Glutamatergic neuron (in vitro differentiated cells): ENCODE measurements at regions not wholly inside any gene's neighbourhood (a gene's known extent, or its start where the extent isn't known, plus 50 kb on each side); places are given as distances from the start of the nearest gene placed in this dataset.
A peak's percentile ranks its signal among the peaks of the same experiment; 100 is the strongest.
"Not testable (repeated sequence)": the region's sequence is repeated elsewhere in the genome, so short reads cannot be mapped to it uniquely, and the experiment has no call there.

Source experiments
- DNase-seq: peaks from one replicate; pipeline ENCODE4 v3.0.0; 2022
- H3K27ac Mint-ChIP-seq: one replicate; pipeline ENCODE4 v1.8.0; 2020; ENCODE audit warnings: mild to moderate bottlenecking, mixed read lengths, inconsistent platforms; ENCODE audit not compliant: unreplicated experiment
- H3K27me3 Mint-ChIP-seq: one replicate; pipeline ENCODE4 v1.8.0; 2020; ENCODE audit warnings: mild to moderate bottlenecking, moderate library complexity, mixed read lengths, inconsistent platforms; ENCODE audit not compliant: unreplicated experiment
- H3K36me3 Mint-ChIP-seq: one replicate; pipeline ENCODE4 v1.8.0; 2020; ENCODE audit warnings: mild to moderate bottlenecking, mixed read lengths, inconsistent platforms; ENCODE audit not compliant: unreplicated experiment
- H3K4me1 Mint-ChIP-seq: one replicate; pipeline ENCODE4 v1.8.0; 2020; ENCODE audit warnings: mild to moderate bottlenecking, low read depth, mixed read lengths, inconsistent platforms; ENCODE audit not compliant: unreplicated experiment
- H3K4me3 Mint-ChIP-seq: one replicate; pipeline ENCODE4 v1.8.0; 2020; ENCODE audit warnings: mild to moderate bottlenecking, mixed read lengths, inconsistent platforms; ENCODE audit not compliant: unreplicated experiment
- H3K9me3 Mint-ChIP-seq: one replicate; pipeline ENCODE4 v1.8.0; 2020; ENCODE audit warnings: mild to moderate bottlenecking, moderate library complexity, mixed read lengths, inconsistent platforms; ENCODE audit not compliant: unreplicated experiment
- CTCF ChIP-seq: fragments of 200-600 bp; sonication (generic); IDR thresholded peaks from one replicate; pipeline ENCODE4 v1.5.0; 2021; ENCODE audit not compliant: partially characterized antibody, unreplicated experiment

GRCh38 chr12:131408484-131408883, 302.4 kb upstream of the SFSWAP start:
- H3K4me3 Mint-ChIP-seq, result no peak overlapping the region
- TF ChIP-seq CTCF, result no peak
- no peaks in the 10 kb centered on the region for H3K36me3 Mint-ChIP-seq
- H3K4me1 Mint-ChIP-seq, result peaks cover 8% of the 10 kb centered on the region
- H3K9me3 Mint-ChIP-seq, result peaks cover 3% of the 10 kb centered on the region
- H3K27ac Mint-ChIP-seq, result no peak overlapping the region
- no peak for DNase-seq
- peaks cover 9% of the 10 kb centered on the region for H3K27me3 Mint-ChIP-seq

DNA sequence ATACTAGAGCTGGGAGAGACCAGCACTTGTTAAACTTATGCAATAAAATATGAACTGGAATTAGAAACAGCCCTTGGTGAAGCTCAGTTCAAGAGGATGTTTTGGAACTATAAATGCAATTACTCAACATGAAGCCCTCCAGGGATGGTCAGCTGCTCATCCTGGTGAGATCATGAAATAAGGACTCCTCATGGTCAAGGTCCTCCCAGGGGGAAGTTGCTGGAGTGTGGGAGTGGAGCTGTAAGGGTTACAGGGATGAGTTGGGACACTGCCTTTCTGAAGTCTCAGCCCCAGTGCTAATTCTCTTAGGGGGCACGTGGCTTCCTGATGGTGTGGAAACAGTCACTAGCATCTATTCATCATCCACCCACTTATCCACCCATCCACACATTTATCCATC, 301.7 kb upstream of the SFSWAP start:
- Mint-ChIP-seq H3K27ac (peak overlapping the region; percentile 31), H3K9me3 (peaks cover 3% of the 10 kb centered on the region), H3K36me3 (no peaks in the 10 kb centered on the region), H3K4me1 (peaks cover 8% of the 10 kb centered on the region), H3K27me3 (peaks cover 9% of the 10 kb centered on the region), H3K4me3 (no peak overlapping the region)
- no peak for TF ChIP-seq CTCF
- no peak for DNase-seq

DNA sequence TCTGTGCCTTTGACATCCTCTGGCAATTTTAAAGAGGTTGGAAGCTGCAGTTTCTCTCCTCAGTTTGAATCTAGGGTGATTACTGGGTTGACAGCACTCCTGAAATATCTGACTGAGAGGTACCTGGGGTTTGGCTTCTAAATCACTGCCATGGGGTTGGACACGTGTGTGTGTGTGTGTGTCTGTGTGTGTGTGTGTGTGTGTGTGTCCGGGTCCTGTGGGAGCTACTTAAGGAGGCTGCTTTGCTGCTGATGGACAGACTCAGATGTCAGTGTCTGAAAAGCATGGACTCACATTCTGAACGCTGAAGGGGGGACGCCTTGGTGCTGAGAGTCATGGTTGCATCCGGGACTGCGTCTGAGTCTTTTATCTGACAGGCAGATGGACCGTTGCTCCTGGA, 299.1 kb upstream of the SFSWAP start:
- not testable (repeated sequence) for H3K27me3 Mint-ChIP-seq, DNase-seq, H3K36me3 Mint-ChIP-seq, H3K4me1 Mint-ChIP-seq, H3K9me3 Mint-ChIP-seq
- Mint-ChIP-seq H3K4me3 (peak overlapping the region; percentile 8), H3K27ac (peak overlapping the region; percentile 34)

DNA sequence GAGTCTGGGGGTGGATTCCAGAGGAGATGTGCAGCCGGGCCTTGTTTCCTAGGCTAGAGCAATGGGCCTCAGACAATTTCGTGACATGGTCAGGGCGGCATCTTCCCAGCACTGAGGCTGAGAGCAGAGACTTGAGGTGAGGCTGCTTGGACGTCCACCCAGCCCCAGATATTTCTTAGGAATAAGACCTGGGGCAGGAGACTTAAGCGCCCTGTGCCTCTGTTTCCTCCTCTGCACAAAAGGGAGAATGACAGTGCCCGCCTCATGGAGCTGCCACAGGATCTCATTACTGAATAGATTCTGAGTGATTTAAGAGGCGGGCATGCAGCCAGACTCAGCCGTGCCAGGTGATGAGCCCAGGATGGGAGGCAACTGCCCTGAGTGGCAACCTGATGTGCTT, 297.9 kb upstream of the SFSWAP start:
- peaks cover 4% of the 10 kb centered on the region for H3K9me3 Mint-ChIP-seq
- peaks cover 5% of the 10 kb centered on the region for H3K36me3 Mint-ChIP-seq
- peaks cover 6% of the 10 kb centered on the region for H3K27me3 Mint-ChIP-seq
- TF ChIP-seq CTCF, result no peak
- H3K4me3 Mint-ChIP-seq, result no peak overlapping the region
- no peak overlapping the region for H3K27ac Mint-ChIP-seq
- no peak for DNase-seq
- peaks cover 8% of the 10 kb centered on the region for H3K4me1 Mint-ChIP-seq

DNA sequence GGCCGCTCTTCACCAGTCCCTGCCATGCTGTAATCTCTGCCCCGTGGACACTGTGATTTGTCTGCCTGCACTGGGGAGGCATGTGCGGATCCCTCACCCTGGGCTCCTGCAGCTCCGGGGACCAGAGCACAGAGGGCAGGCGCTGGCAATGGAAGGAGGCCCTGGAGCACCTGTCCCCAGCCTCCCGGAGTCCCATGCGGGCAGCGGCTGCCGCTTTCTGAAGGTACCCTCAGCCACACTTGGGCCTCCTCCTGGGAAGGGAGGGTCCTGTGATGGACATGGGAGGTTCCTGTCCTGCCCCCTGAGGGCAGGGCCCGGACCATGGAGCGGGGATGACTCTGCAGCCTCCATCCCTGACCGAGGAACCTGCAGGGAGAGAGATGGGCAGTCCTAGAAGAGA, 297.4 kb upstream of the SFSWAP start:
- H3K4me3 Mint-ChIP-seq, result no peak overlapping the region
- peaks cover 6% of the 10 kb centered on the region for H3K27me3 Mint-ChIP-seq
- peaks cover 9% of the 10 kb centered on the region for H3K36me3 Mint-ChIP-seq
- H3K4me1 Mint-ChIP-seq, result peaks cover 8% of the 10 kb centered on the region
- H3K27ac Mint-ChIP-seq, result no peak overlapping the region
- H3K9me3 Mint-ChIP-seq, result peaks cover 4% of the 10 kb centered on the region
- TF ChIP-seq CTCF, result no peak
- no peak for DNase-seq

DNA sequence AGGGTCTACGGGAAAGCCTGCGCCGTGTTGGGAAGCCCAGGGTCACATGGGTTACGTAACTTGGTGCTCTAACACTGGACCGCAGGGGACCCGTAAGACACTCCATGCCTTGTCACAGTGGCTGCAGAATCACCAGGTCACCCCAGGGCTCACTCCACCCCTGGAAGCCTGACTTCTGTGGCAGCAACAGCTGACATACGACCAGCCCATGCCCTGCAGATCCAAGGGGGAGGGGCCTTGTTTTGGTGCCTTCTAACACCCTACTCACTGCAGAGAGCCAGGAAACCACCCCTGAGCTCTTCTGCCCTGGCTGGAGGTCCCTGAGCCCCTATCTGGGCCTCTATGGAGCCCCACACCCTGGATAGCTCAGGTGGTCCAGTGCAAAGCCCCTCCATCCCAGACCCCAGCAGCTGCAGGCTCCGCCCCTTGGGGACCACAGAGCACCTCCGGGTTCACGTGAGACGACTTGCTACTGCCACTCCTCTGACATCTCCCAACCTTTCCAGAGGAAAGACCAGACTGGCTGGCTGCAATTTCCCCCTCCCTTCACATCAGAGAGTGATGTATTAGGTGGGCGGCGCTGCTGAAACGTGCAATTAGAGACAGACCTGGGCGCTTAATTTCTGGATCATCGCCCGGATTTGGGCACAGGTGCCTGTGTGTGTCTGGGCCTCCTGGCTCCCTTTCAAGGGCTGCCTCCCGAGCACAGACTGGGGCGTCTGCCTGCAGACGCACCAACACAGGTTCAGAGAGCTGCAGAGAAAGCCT, 296.6 kb upstream of the SFSWAP start:
- not testable (repeated sequence) for H3K4me3 Mint-ChIP-seq, H3K27ac Mint-ChIP-seq, H3K27me3 Mint-ChIP-seq

More for the DNA sequence above, 296.6 kb upstream of the SFSWAP start:
- H3K9me3 Mint-ChIP-seq, DNase-seq, H3K4me1 Mint-ChIP-seq: not testable (repeated sequence)
- peaks cover 11% of the 10 kb centered on the region for H3K36me3 Mint-ChIP-seq
